IMR-90 (cell line): ENCODE measurements at regions not wholly inside any gene's neighbourhood (a gene's known extent, or its start where the extent isn't known, plus 50 kb on each side); places are given as distances from the start of the nearest gene placed in this dataset.

Experiments used
- ATAC-seq: fragments of 200-7000 bp; cut with Tn5 transposase; 2 replicates; pipeline ENCODE4 v1.9.1; 2020; ENCODE audit warnings: low read depth, mild to moderate bottlenecking, moderate library complexity
- BruUV-seq: library from RNA; stranded (reverse); fragments of 400-500 nt; replicated peaks from 2 replicates; lab custom pipeline; 2021; lab: Mats Ljungman, UMichigan
- CTCF ChIA-PET: fragments of 300-600 bp; formaldehyde crosslinking; extraction: SDS; loops from one replicate; lab custom pipeline; 2021; ENCODE audit warnings: antibody characterized with exemption; lab: Yijun Ruan, JAX
- POLR2A ChIA-PET: fragments of 300-600 bp; sonication (Branson Sonifier 250); formaldehyde crosslinking; loops from one replicate; lab custom pipeline; 2022; ENCODE audit warnings: antibody characterized with exemption; ENCODE audit not compliant: unreplicated experiment; lab: Charles Lee
- DNase-seq: peaks from one replicate; pipeline ENCODE4 v3.0.0; 2013
- H2AFZ ChIP-seq: replicated peaks from 2 replicates; pipeline ENCODE3; 2013; ENCODE audit warnings: low read length, mild to moderate bottlenecking; ENCODE audit not compliant: poor library complexity
- H2AK5ac ChIP-seq: 2 replicates; pipeline ENCODE4 v1.6.1; 2013; ENCODE audit warnings: low read depth, low read length, inconsistent platforms
- H2AK9ac ChIP-seq: replicated peaks from 2 replicates; pipeline ENCODE3; 2013; ENCODE audit warnings: mild to moderate bottlenecking, low read depth, low read length, moderate library complexity; ENCODE audit not compliant: poor library complexity
- H2BK120ac ChIP-seq: 2 replicates; pipeline ENCODE4 v1.6.1; 2013; ENCODE audit warnings: low read depth, low read length, inconsistent platforms
- H2BK15ac ChIP-seq: 3 replicates; pipeline ENCODE4 v1.6.1; 2013; ENCODE audit warnings: low read depth, low read length, inconsistent platforms
- H2BK20ac ChIP-seq: 2 replicates; pipeline ENCODE4 v1.6.1; 2013; ENCODE audit warnings: low read depth, mild to moderate bottlenecking, inconsistent platforms, low read length, moderate library complexity
- H2BK5ac ChIP-seq: 2 replicates; pipeline ENCODE4 v1.6.1; 2013; ENCODE audit warnings: mild to moderate bottlenecking, low read depth, low read length, inconsistent platforms; ENCODE audit not compliant: poor library complexity, severe bottlenecking
- H3K14ac ChIP-seq: replicated peaks from 2 replicates; pipeline ENCODE4 v1.6.1; 2013; ENCODE audit warnings: low read depth, low read length, inconsistent platforms
- H3K18ac ChIP-seq: 2 replicates; pipeline ENCODE4 v1.6.1; 2013; ENCODE audit warnings: low read depth, low read length, control low read depth
- H3K23ac ChIP-seq: 2 replicates; pipeline ENCODE4 v1.6.1; 2013; ENCODE audit warnings: low read depth, low read length, inconsistent platforms
- H3K27ac ChIP-seq: 2 replicates; pipeline ENCODE4 v1.5.1; 2013; ENCODE audit warnings: mild to moderate bottlenecking, control low read depth, low read length; ENCODE audit not compliant: insufficient read depth
- H3K27me3 ChIP-seq: 2 replicates; pipeline ENCODE4 v1.6.1; 2013; ENCODE audit warnings: low read length; ENCODE audit not compliant: control insufficient read depth, insufficient read depth
- H3K36me3 ChIP-seq: 2 replicates; pipeline ENCODE4 v1.6.1; 2013; ENCODE audit warnings: low read length, mixed read lengths; ENCODE audit not compliant: control insufficient read depth, insufficient read depth
- H3K4ac ChIP-seq: 2 replicates; pipeline ENCODE4 v1.6.1; 2013; ENCODE audit warnings: low read depth, low read length, inconsistent platforms
- H3K4me1 ChIP-seq: 2 replicates; pipeline ENCODE4 v1.6.1; 2013; ENCODE audit warnings: low read length, mixed read lengths; ENCODE audit not compliant: control insufficient read depth, insufficient read depth
- H3K4me2 ChIP-seq: 2 replicates; pipeline ENCODE4 v1.6.1; 2013; ENCODE audit warnings: low read depth, mild to moderate bottlenecking, control low read depth, low read length, moderate library complexity
- H3K4me3 ChIP-seq: 2 replicates; pipeline ENCODE4 v1.5.1; 2013; ENCODE audit warnings: low read depth, mild to moderate bottlenecking, control low read depth, low read length, moderate library complexity; ENCODE audit not compliant: insufficient read depth
- H3K56ac ChIP-seq: 2 replicates; pipeline ENCODE4 v1.6.1; 2013; ENCODE audit warnings: low read length, inconsistent platforms; ENCODE audit not compliant: insufficient read depth; ENCODE audit errors: extremely low read depth
- H3K79me1 ChIP-seq, 2 experiments: 2 replicates each; pipeline ENCODE4 v1.6.1; 2013; ENCODE audit warnings: low read length in 2 of 2, inconsistent platforms in 1 of 2, low read depth in 1 of 2
- H3K9ac ChIP-seq: 2 replicates; pipeline ENCODE4 v1.6.1; 2013; ENCODE audit warnings: low read depth, low read length, control low read depth
- H3K9me1 ChIP-seq: 2 replicates; pipeline ENCODE4 v1.6.1; 2013; ENCODE audit warnings: low read length, inconsistent platforms; ENCODE audit not compliant: insufficient read depth
- H3K9me3 ChIP-seq: 2 replicates; pipeline ENCODE4 v1.6.1; 2013; ENCODE audit warnings: low read length; ENCODE audit not compliant: control insufficient read depth, insufficient read depth
- H4K20me1 ChIP-seq: 2 replicates; pipeline ENCODE4 v1.6.1; 2013; ENCODE audit warnings: low read length, inconsistent platforms; ENCODE audit not compliant: insufficient read depth
- H4K5ac ChIP-seq: 2 replicates; pipeline ENCODE4 v1.6.1; 2013; ENCODE audit warnings: mild to moderate bottlenecking, low read depth, low read length, control low read depth
- H4K8ac ChIP-seq, 2 experiments: 2 replicates each; pipeline ENCODE4 v1.6.1; 2013; ENCODE audit warnings: low read depth in 2 of 2, low read length in 2 of 2, control low read depth in 1 of 2, inconsistent platforms in 1 of 2
- H4K91ac ChIP-seq: 2 replicates; pipeline ENCODE4 v1.6.1; 2013; ENCODE audit warnings: low read depth, low read length, inconsistent platforms; ENCODE audit not compliant: insufficient read depth
- POLR2A ChIP-seq: IDR thresholded peaks from 2 replicates; pipeline ENCODE4 v1.6.1; 2012; ENCODE audit warnings: mild to moderate bottlenecking, low read depth, low read length
- WGBS, 2 experiments: methylation state at CpG; one replicate each; pipeline versions ENCODE4 v1.1.5 to v1.1.7; 2013; ENCODE audit warnings: missing lambda C conversion rate in 2 of 2; ENCODE audit not compliant: insufficient read length in 1 of 2; ENCODE audit errors: extremely low coverage in 2 of 2; 5-methylcytosine and 5-hydroxymethylcytosine counted together
- dilution Hi-C: fragments of 300-500 bp; cut with HindIII; formaldehyde crosslinking; loops from one replicate; pipeline ENCODE4 v1.14.3; 2018; ENCODE audit warnings: low sequenced_read_pairs; ENCODE audit not compliant: unreplicated experiment
- in situ Hi-C: fragments of 300-500 bp; cut with MboI; formaldehyde crosslinking; loops from 3 replicates; pipeline ENCODE4 v1.14.3; 2019; ENCODE audit warnings: low sequenced_read_pairs, inconsistent platforms, mixed read lengths
- intact Hi-C: fragments of 100-400 bp; cut with micrococcal nuclease; formaldehyde crosslinking; loops from 2 replicates; pipeline ENCODE4 v1.10.0; 2022

- in situ Hi-C loops (no loop called here), dilution Hi-C loops (no loop called here), intact Hi-C loops (no loop called here)
- H3K4ac ChIP-seq: no peak overlapping the region
- TF ChIP-seq POLR2A: no peak
- H2BK15ac ChIP-seq: no peak overlapping the region
- ChIA-PET CTCF (interaction anchor here (0.6 kb wide), 1 partner anchor 536 kb away, joined by 10 read pairs; no protein-coding TSS in a partner anchor), POLR2A (no interaction called here)
- H2BK120ac ChIP-seq: no peak overlapping the region
- no peak overlapping the region for H3K14ac ChIP-seq
- H2AK5ac ChIP-seq: no peak overlapping the region; the same call in 1 of the 2 replicates
- no peaks in the 10 kb centered on the region for H3K79me1 ChIP-seq
- no peak overlapping the region for H3K4me2 ChIP-seq
- H4K8ac ChIP-seq: no peak overlapping the region
- no peak overlapping the region for H3K18ac ChIP-seq
- H3K4me1 ChIP-seq: no peaks in the 10 kb centered on the region
- no peak overlapping the region for H3K56ac ChIP-seq
- 81% methylated on average over 2 of the region's 3 CpGs; no CpG with 5 or more reads in 1 of the 2 experiments for WGBS, 2 experiments
- no peak overlapping the region for H3K9ac ChIP-seq
- H3K9me3 ChIP-seq: no peaks in the 10 kb centered on the region
- H3K23ac ChIP-seq: no peak overlapping the region
- H3K4me3 ChIP-seq: no peak overlapping the region
- H4K91ac ChIP-seq: no peak overlapping the region
- H3K27me3 ChIP-seq: peaks cover 3% of the 10 kb centered on the region; the same call in 1 of the 2 replicates
- H4K20me1 ChIP-seq: no peaks in the 10 kb centered on the region
- no peak overlapping the region for H2BK20ac ChIP-seq
- DNase-seq: no peak
- no peaks in the 10 kb centered on the region for H3K9me1 ChIP-seq
- H2AK9ac ChIP-seq: peak overlapping the region; percentile 26
- no peaks in the 10 kb centered on the region for H3K36me3 ChIP-seq
- no peak for ATAC-seq
- no TSS peak for BruUV-seq
- no peak overlapping the region for H4K5ac ChIP-seq
- no peak overlapping the region for H3K27ac ChIP-seq
- no peak overlapping the region for H2BK5ac ChIP-seq
- H2AFZ ChIP-seq: no peak overlapping the region
These were observed 132.1 kb downstream of the DYRK2 start for GRCh38 chr12:67780580-67781084.
